Fibroblast of villous mesenchyme (primary cell): ENCODE measurements at regions not wholly inside any gene's neighbourhood (a gene's known extent, or its start where the extent isn't known, plus 50 kb on each side); places are given as distances from the start of the nearest gene placed in this dataset.

Experiments used
- DNase-seq: peaks from one replicate; pipeline ENCODE4 v3.0.0-alpha.2; 2010; ENCODE audit warnings: low read depth
- H3K4me3 ChIP-seq: 2 replicates; pipeline ENCODE4 v1.5.1; 2011; ENCODE audit warnings: low read depth, mild to moderate bottlenecking, low read length
- TF ChIP-seq, protein P1 (sequence below): IDR thresholded peaks from 2 replicates; pipeline ENCODE4 v1.5.1; 2012; ENCODE audit warnings: low read depth, mild to moderate bottlenecking, low read length; ENCODE audit not compliant: insufficient read depth

GRCh38 chr2:105150231-105150630 lies 91.3 kb upstream of the GPR45 start:
- no peak for DNase-seq
- TF ChIP-seq, protein P1, sequence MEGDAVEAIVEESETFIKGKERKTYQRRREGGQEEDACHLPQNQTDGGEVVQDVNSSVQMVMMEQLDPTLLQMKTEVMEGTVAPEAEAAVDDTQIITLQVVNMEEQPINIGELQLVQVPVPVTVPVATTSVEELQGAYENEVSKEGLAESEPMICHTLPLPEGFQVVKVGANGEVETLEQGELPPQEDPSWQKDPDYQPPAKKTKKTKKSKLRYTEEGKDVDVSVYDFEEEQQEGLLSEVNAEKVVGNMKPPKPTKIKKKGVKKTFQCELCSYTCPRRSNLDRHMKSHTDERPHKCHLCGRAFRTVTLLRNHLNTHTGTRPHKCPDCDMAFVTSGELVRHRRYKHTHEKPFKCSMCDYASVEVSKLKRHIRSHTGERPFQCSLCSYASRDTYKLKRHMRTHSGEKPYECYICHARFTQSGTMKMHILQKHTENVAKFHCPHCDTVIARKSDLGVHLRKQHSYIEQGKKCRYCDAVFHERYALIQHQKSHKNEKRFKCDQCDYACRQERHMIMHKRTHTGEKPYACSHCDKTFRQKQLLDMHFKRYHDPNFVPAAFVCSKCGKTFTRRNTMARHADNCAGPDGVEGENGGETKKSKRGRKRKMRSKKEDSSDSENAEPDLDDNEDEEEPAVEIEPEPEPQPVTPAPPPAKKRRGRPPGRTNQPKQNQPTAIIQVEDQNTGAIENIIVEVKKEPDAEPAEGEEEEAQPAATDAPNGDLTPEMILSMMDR = no peak
- H3K4me3 ChIP-seq = no peak overlapping the region

DNA sequence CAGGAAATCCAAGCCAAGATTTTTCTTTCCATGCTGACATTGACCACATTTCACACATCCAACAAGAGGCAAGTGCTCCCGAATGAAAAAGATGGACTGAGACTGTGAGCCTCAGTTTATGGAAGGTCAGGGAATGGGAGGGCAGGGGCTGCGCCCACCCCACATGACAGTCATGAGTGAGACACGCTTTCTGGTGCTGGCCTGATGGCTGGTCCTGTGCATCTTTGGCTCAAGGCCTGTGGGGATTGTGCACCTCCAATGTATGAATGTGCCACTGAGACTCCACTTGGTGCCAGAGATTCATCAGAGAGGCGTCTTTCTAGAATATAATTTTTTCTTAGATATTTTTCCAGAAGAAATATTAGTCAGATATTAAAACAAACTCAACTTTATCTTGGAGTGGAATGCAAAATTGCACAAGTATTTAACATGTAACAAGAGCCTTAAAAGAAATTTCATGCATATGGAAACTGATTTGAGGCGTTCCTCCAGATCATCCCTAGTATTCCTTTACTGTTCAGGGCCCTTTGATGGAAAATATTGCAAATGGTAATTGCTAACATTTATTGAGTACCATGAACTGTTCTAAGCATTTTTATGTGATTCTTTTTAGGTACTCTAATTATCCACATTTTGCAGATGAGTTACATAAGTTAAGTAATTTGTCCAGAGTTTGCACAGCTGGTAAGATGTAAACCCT lies 87.3 kb upstream of the GPR45 start:
- TF ChIP-seq, protein P1 = no peak
- no peak for DNase-seq
- no peak overlapping the region for H3K4me3 ChIP-seq

DNA sequence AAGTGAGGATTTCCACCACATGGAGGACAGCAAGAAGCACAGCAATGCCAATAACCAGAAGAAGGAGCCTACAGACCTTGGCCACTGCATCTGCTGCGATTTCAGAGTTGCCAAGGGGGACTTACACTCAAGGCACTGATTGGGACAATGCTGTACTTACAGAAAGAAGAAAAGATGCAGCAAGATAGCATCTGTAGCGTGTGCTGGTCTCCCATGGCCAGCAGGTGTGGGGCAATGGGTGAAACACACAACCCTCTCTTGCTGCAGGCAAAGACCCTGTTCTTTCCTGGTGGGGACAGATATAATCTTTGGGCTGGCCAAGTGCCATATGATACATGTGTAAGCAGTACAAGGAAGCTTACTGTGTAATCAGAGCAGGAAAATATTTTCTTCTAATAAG lies 85.4 kb upstream of the GPR45 start:
- no peak for DNase-seq
- no peak overlapping the region for H3K4me3 ChIP-seq
- TF ChIP-seq, protein P1 = no peak

GRCh38 chr2:105158002-105158401 lies 83.5 kb upstream of the GPR45 start:
- DNase-seq = no peak
- TF ChIP-seq, protein P1 = no peak
- no peak overlapping the region for H3K4me3 ChIP-seq

DNA sequence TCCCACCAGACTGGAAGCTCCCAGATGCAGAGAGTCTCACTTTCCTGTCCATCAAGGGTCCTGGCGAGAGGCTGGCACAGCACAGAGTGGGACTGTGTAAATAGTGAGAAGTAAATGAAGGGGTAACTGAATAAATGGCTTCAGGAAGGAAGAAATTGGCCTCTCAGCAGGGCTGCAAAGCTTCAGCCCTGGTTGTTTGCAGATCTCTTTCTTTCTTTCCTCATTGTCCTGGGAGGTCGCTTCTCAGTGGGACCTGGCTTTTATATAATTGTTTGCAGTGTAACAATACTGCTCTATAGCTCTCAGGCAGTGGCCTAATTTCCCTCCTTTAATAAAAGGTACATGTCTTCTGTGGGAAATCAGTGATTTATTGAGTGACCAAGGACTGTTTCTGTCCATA lies 74.9 kb upstream of the GPR45 start:
- no peak overlapping the region for H3K4me3 ChIP-seq
- TF ChIP-seq, protein P1 = no peak
- DNase-seq = no peak

DNA sequence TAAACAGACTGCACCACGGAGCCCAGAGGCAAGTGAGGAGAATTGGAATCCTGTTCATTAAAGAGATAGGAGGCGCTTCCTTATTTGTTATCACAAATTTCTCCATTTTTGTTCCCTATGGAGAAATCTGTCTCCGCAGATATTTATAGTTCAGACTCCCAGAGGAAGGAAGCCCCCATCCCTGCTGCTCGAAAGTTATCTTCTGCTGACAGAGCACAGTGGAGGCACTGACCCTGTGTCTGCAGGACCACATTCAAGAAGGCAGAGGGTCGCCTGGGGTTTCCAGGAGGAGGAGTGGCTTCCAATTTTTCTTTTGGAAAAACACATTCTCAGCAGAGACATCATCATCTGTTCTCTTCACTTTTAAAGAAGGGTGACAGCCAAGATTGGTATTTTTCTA lies 73.0 kb upstream of the GPR45 start:
- TF ChIP-seq, protein P1 = no peak
- no peak for DNase-seq
- H3K4me3 ChIP-seq = no peak overlapping the region

GRCh38 chr2:105175231-105175630 lies 66.3 kb upstream of the GPR45 start:
- no peak for DNase-seq
- no peak overlapping the region for H3K4me3 ChIP-seq
- TF ChIP-seq, protein P1 = no peak
